Upper lobe of left lung (tissue), 6 donors: ENCODE measurements at regions not wholly inside any gene's neighbourhood (a gene's known extent, or its start where the extent isn't known, plus 50 kb on each side); places are given as distances from the start of the nearest gene placed in this dataset.

Experiments
- ATAC-seq, 2 donors: fragments of 200-7000 bp; cut with Tn5 transposase; one replicate each; pipeline ENCODE4 v1.9.1; 2022; ENCODE audit warnings: mild to moderate bottlenecking in 2 of 2, moderate library complexity in 2 of 2; ENCODE audit not compliant: low FRiP score in 2 of 2
- DNase-seq, 2 donors: peaks; one replicate each; pipeline ENCODE4 v3.0.0-alpha.2; 2019 to 2020
- H3K27ac ChIP-seq, 4 donors: fragments of 200-600 bp; sonication (generic); one replicate each; pipeline ENCODE4 v1.5.1; 2016 to 2019
- H3K27me3 ChIP-seq, 4 donors: fragments of 200-600 bp; sonication (generic); one replicate each; pipeline ENCODE4 v1.5.1; 2017 to 2019
- H3K36me3 ChIP-seq, 4 donors: fragments of 200-600 bp; sonication (generic); one replicate each; pipeline ENCODE4 v1.5.1; 2016 to 2019
- H3K4me1 ChIP-seq, 4 donors: fragments of 200-600 bp; sonication (generic); one replicate each; pipeline ENCODE4 v1.5.1; 2018 to 2019
- H3K4me3 ChIP-seq, 4 donors: fragments of 200-600 bp; sonication (generic); one replicate each; pipeline ENCODE4 v1.5.1; 2017 to 2019; ENCODE audit warnings: mild to moderate bottlenecking in 2 of 4, moderate library complexity in 1 of 4
- H3K9me3 ChIP-seq, 4 donors: fragments of 200-600 bp; sonication (generic); one replicate each; pipeline ENCODE4 v1.5.1; 2018 to 2019
- EP300 ChIP-seq, 4 donors: sonication (generic); formaldehyde crosslinking; IDR thresholded peaks; one replicate each; pipeline ENCODE4 v1.5.1; 2017; ENCODE audit warnings: antibody characterized with exemption in 4 of 4, control low read depth in 2 of 4
- POLR2A ChIP-seq, 4 donors: fragments of 450-650 bp; IDR thresholded peaks; one replicate each; pipeline ENCODE4 v1.5.1; 2016 to 2017; ENCODE audit warnings: antibody characterized with exemption in 4 of 4, mild to moderate bottlenecking in 2 of 4
- POLR2AphosphoS5 ChIP-seq, 2 donors: sonication (generic); formaldehyde crosslinking; IDR thresholded peaks; one replicate each; pipeline ENCODE4 v1.5.1; 2017; ENCODE audit warnings: antibody characterized with exemption in 2 of 2
- WGBS, 2 donors: methylation state at CpG; one replicate each; pipeline ENCODE4 v1.1.5; 2017 to 2018; 5-methylcytosine and 5-hydroxymethylcytosine counted together
- TF ChIP-seq, protein P1 (sequence below), 6 experiments: fragments of 450-650 bp in 4 of 6; fragments of 200-600 bp in 2 of 6; sonication (generic) in 2 of 6; IDR thresholded peaks; one replicate each; pipeline ENCODE4 v1.5.1; 2016 to 2019; ENCODE audit warnings: antibody characterized with exemption in 6 of 6
- donor health status: DM: no; HTN: no; CAD: no; lungs with moderate emphysema.
- donor health status: DM: no; HTN: yes; CAD: no; lungs with severe emphysema.

- no peak for DNase-seq
- Histone ChIP-seq H3K27ac (no peak overlapping the region), H3K27me3 (no peaks in the 10 kb centered on the region), H3K36me3 (no peaks in the 10 kb centered on the region), H3K4me1 (peaks cover 0 to 4% (median 0%) of the 10 kb centered on the region in 4 donors), H3K9me3 (no peaks in the 10 kb centered on the region), H3K4me3 (no peak overlapping the region)
- 92 to 100% methylated on average over 1 of the region's 1 CpG for WGBS, 2 donors
- TF ChIP-seq POLR2A (IDR thresholded peaks at IDR 0.05) (no peak), EP300 (IDR thresholded peaks at IDR 0.05) (no peak), POLR2AphosphoS5 (IDR thresholded peaks at IDR 0.05) (no peak)
- TF ChIP-seq, protein P1, sequence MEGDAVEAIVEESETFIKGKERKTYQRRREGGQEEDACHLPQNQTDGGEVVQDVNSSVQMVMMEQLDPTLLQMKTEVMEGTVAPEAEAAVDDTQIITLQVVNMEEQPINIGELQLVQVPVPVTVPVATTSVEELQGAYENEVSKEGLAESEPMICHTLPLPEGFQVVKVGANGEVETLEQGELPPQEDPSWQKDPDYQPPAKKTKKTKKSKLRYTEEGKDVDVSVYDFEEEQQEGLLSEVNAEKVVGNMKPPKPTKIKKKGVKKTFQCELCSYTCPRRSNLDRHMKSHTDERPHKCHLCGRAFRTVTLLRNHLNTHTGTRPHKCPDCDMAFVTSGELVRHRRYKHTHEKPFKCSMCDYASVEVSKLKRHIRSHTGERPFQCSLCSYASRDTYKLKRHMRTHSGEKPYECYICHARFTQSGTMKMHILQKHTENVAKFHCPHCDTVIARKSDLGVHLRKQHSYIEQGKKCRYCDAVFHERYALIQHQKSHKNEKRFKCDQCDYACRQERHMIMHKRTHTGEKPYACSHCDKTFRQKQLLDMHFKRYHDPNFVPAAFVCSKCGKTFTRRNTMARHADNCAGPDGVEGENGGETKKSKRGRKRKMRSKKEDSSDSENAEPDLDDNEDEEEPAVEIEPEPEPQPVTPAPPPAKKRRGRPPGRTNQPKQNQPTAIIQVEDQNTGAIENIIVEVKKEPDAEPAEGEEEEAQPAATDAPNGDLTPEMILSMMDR (IDR thresholded peaks at IDR 0.05), result no peak
- no peak for ATAC-seq
Measured at GRCh38 chr1:208799186-208799585, 555.0 kb upstream of the PLXNA2 start.

DNA sequence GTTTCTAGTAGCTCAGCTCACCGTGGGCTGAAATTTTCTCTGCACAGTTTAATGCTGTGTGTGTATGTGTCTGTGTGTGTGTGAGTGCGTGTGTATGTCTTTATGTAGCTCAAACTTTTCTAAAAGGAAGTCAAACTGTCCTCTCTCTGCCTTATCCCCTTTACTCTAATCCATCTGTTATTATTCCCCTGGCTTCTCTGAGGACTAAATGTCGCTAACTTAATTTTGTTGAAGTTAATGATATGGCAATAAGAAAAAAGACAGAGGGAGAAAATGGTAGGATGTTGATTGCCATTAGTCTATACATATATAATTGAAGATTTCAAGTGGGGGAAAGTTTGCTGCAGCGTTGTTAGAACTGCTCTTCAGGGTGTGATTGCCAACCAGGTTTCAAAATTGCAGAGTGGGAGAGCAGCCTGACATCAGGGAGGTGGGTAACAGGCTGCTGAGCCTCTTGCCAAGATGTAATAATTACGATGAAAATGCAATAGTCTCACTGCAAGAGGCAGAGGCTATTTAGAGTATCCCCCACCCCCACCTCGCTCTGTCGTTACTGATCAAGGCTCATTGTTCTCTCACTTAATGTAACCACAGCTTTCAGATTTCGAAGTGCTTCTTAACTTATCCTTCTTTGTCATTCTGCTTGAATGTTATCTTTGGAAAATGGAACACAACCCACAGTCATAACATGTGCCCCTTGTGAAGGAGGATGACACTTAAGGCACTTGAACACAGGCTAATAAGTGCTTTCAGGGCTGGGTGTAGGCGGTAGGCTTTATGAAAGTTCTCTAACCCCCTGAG, 559.0 kb upstream of the PLXNA2 start:
- H3K4me3 ChIP-seq, result no peak overlapping the region
- H3K27me3 ChIP-seq, result no peaks in the 10 kb centered on the region
- 45 to 54% methylated on average over 9 of the region's 9 CpGs for WGBS, 2 donors
- no peak overlapping the region for H3K27ac ChIP-seq
- H3K36me3 ChIP-seq, result no peaks in the 10 kb centered on the region
- peaks cover 0 to 4% (median 0%) of the 10 kb centered on the region in 4 donors for H3K4me1 ChIP-seq
- ATAC-seq (peak in 1 of 2 donors; percentile 57), DNase-seq (no peak)
- no peaks in the 10 kb centered on the region for H3K9me3 ChIP-seq
- TF ChIP-seq POLR2AphosphoS5 (IDR thresholded peaks at IDR 0.05) (no peak), POLR2A (IDR thresholded peaks at IDR 0.05) (no peak)

GRCh38 chr1:208807446-208808127, 563.4 kb upstream of the PLXNA2 start:
- no peak for ATAC-seq
- H3K4me3 ChIP-seq, result no peak overlapping the region
- TF ChIP-seq EP300 (IDR thresholded peaks at IDR 0.05) (no peak), POLR2AphosphoS5 (IDR thresholded peaks at IDR 0.05) (no peak), POLR2A (IDR thresholded peaks at IDR 0.05) (no peak)
- TF ChIP-seq, protein P1 (IDR thresholded peaks at IDR 0.05), result no peak

DNA sequence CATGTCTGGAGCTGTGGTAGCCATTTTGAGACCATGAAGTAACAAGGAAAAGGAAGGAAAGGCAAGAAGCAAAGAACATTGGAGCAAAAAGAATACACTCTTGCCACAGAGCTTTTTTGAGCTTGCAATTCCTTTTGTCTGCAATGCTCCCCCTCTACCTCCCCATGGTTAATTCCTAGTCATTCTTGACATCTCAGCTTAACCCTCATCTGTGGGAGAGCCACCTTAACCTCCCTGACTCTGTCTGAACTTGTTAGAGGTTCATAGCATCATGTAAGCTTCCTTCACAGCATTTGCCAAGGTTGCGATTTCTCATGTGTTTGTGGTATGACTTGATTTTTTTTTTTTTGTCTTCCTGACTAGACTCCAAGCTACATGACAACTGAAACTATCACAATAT, 564.1 kb upstream of the PLXNA2 start:
- ATAC-seq (no peak), DNase-seq (no peak)
- Histone ChIP-seq H3K9me3 (no peaks in the 10 kb centered on the region), H3K4me3 (no peak overlapping the region), H3K36me3 (no peaks in the 10 kb centered on the region), H3K4me1 (peaks cover 0 to under 1% (median 0%) of the 10 kb centered on the region in 4 donors), H3K27ac (no peak overlapping the region), H3K27me3 (no peaks in the 10 kb centered on the region)
- TF ChIP-seq POLR2A (IDR thresholded peaks at IDR 0.05) (no peak), EP300 (IDR thresholded peaks at IDR 0.05) (no peak), POLR2AphosphoS5 (IDR thresholded peaks at IDR 0.05) (no peak)
- TF ChIP-seq, protein P1 (IDR thresholded peaks at IDR 0.05), result no peak
- 88% methylated on average over 1 of the region's 1 CpG for WGBS, 2 donors

More at GRCh38 chr1:208807446-208808127, 563.4 kb upstream of the PLXNA2 start:
- no peak for DNase-seq
- Histone ChIP-seq H3K9me3 (no peaks in the 10 kb centered on the region), H3K27ac (no peak overlapping the region), H3K36me3 (no peaks in the 10 kb centered on the region), H3K27me3 (no peaks in the 10 kb centered on the region), H3K4me1 (peaks cover 0 to 4% (median 0%) of the 10 kb centered on the region in 4 donors)
- 66 to 70% methylated on average over 4 of the region's 4 CpGs for WGBS, 2 donors

DNA sequence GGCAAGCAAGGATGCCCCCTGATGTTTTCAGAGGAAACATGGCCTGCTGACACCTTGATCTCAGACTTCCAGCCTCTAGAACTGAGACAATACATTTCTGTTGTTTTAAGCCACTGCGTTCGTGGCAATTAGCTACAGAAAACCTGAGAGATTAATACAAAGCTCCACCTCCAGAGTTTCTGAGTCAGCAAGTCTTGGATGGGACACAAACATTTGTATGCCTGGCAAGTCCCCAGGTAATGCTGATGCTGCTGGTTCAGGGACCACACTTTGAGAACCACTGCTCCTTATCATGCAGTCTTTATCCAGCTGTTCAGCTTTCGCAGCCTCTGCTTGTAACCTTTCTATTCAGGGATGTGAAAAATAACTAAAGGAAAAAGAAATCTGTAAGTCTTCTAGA, 565.7 kb upstream of the PLXNA2 start:
- TF ChIP-seq POLR2A (IDR thresholded peaks at IDR 0.05) (no peak), POLR2AphosphoS5 (IDR thresholded peaks at IDR 0.05) (no peak), EP300 (IDR thresholded peaks at IDR 0.05) (no peak)
- TF ChIP-seq, protein P1 (IDR thresholded peaks at IDR 0.05), result no peak
- Histone ChIP-seq H3K4me1 (no peaks in the 10 kb centered on the region), H3K27ac (no peak overlapping the region), H3K27me3 (no peaks in the 10 kb centered on the region), H3K9me3 (no peaks in the 10 kb centered on the region), H3K4me3 (no peak overlapping the region), H3K36me3 (no peaks in the 10 kb centered on the region)
- ATAC-seq, result no peak
- WGBS, 2 donors, result 81 to 86% methylated on average over 1 to 3 of the region's 3 CpGs
- DNase-seq, result no peak
